Left lung (tissue), 4 donors: ENCODE measurements at regions not wholly inside any gene's neighbourhood (a gene's known extent, or its start where the extent isn't known, plus 50 kb on each side); places are given as distances from the start of the nearest gene placed in this dataset.
A peak's percentile ranks its signal among the peaks of the same experiment; 100 is the strongest.

Experiments used
- ATAC-seq: fragments of 200-7000 bp; cut with Tn5 transposase; one replicate; pipeline ENCODE4 v1.9.1; 2020; ENCODE audit warnings: moderate library complexity
- DNase-seq, 4 donors: peaks; one replicate each; pipeline ENCODE4 v3.0.0-alpha.2; 2013 to 2020
- H3K27ac ChIP-seq, 2 donors: fragments of 200-600 bp; sonication (generic) in 1 of 2; one replicate each; pipeline versions ENCODE4 v1.5.0 to v1.8.0; 2020 to 2021
- H3K27me3 ChIP-seq, 2 donors: fragments of 200-600 bp; sonication (generic) in 1 of 2; one replicate each; pipeline versions ENCODE4 v1.5.0 to v1.8.0; 2020 to 2021
- H3K36me3 ChIP-seq, 2 donors: fragments of 200-600 bp; sonication (generic) in 1 of 2; one replicate each; pipeline versions ENCODE4 v1.5.0 to v1.8.0; 2020 to 2021
- H3K4me1 ChIP-seq, 2 donors: fragments of 200-600 bp; one replicate each; pipeline ENCODE4 v1.8.0; 2021
- H3K4me3 ChIP-seq, 2 donors: fragments of 200-600 bp; sonication (generic) in 1 of 2; one replicate each; pipeline versions ENCODE4 v1.5.0 to v1.8.0; 2020 to 2021; ENCODE audit warnings: mild to moderate bottlenecking in 1 of 2
- H3K9me3 ChIP-seq, 2 donors: fragments of 200-600 bp; sonication (generic) in 1 of 2; one replicate each; pipeline versions ENCODE4 v1.5.0 to v1.8.0; 2020 to 2021
- intact Hi-C, 2 donors: fragments of 100-400 bp; cut with DNase I; formaldehyde crosslinking; loops; one replicate each; pipeline versions ENCODE4 v1.11.2 to v1.14.2; 2022
- TF ChIP-seq, protein P1 (sequence below), 2 donors: fragments of 200-600 bp; sonication (generic) in 1 of 2; IDR thresholded peaks; one replicate each; pipeline versions ENCODE4 v1.5.0 to v1.8.0; 2021; ENCODE audit warnings: antibody characterized with exemption in 2 of 2
- donor health status: DM: no; HTN: yes; CAD: no.
- donor health status: DM: no; HTN: no; CAD: no.

DNA sequence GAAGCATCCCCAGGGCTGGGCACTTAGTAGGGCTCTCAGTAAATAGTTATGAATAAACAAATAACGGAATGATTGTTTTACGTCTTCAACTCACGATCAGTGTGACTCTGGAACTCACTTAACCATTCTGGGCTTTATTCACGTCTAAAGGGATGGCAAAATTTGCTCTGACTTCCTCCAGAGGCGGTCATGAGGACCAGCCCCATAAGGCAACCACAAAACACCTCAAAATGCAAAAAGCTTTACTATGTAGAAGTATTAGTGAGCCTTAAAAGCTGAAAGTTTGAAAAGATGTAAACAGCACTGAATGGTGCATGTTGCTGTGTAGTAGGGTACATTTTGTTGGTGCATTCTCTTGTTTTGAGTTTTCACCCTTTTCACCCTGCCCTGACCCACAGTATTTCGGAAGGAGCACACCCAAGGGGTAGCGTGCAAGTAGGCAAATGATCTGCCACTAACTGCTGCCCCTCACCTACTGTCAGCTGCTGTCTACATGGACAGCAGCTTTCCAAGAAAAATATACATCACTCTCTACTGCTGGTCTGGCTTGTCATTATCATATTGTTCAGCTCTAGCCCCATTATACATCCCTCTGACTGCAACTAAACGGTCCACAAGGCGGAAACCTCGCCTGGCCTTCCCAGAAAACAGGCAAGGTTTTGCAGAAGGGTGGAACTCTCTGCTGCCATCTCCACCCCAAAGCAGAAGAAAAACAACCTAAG is 308.5 kb upstream of the PROK2 start:
- H3K27me3 ChIP-seq = no peaks in the 10 kb centered on the region
- DNase-seq = no peak
- no peaks in the 10 kb centered on the region for H3K4me1 ChIP-seq
- no peak overlapping the region for H3K4me3 ChIP-seq
- intact Hi-C loops = no loop called here
- TF ChIP-seq, protein P1, sequence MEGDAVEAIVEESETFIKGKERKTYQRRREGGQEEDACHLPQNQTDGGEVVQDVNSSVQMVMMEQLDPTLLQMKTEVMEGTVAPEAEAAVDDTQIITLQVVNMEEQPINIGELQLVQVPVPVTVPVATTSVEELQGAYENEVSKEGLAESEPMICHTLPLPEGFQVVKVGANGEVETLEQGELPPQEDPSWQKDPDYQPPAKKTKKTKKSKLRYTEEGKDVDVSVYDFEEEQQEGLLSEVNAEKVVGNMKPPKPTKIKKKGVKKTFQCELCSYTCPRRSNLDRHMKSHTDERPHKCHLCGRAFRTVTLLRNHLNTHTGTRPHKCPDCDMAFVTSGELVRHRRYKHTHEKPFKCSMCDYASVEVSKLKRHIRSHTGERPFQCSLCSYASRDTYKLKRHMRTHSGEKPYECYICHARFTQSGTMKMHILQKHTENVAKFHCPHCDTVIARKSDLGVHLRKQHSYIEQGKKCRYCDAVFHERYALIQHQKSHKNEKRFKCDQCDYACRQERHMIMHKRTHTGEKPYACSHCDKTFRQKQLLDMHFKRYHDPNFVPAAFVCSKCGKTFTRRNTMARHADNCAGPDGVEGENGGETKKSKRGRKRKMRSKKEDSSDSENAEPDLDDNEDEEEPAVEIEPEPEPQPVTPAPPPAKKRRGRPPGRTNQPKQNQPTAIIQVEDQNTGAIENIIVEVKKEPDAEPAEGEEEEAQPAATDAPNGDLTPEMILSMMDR (IDR thresholded peaks at IDR 0.05) = no peak
- no peaks in the 10 kb centered on the region for H3K9me3 ChIP-seq
- H3K36me3 ChIP-seq = no peaks in the 10 kb centered on the region
- H3K27ac ChIP-seq = no peak overlapping the region
- ATAC-seq = no peak

DNA sequence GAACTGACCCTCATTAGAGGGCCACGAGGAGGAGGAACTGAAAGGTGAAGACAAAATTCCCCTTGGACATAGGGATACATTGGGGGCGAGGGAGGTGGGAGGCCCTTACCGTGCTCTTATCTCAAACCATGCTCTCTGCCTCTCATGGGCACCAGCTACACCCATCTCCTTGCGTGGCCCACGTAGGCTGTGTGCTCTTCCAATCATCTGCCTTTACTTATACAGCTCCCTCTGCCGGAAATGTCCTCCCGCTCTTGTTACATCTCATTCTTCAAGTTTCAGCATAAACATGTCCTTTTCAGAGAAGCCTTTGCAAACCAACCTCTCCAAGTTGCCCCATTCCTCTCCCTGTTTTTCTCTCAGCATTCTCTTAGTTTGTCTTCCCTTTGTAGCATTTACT is 307.8 kb upstream of the PROK2 start:
- TF ChIP-seq, protein P1 (IDR thresholded peaks at IDR 0.05) = no peak
- Histone ChIP-seq H3K4me3 (no peak overlapping the region), H3K36me3 (no peaks in the 10 kb centered on the region), H3K4me1 (no peaks in the 10 kb centered on the region), H3K27ac (no peak overlapping the region), H3K27me3 (no peaks in the 10 kb centered on the region), H3K9me3 (no peaks in the 10 kb centered on the region)
- no peak for ATAC-seq
- intact Hi-C loops = no loop called here
- DNase-seq = no peak

DNA sequence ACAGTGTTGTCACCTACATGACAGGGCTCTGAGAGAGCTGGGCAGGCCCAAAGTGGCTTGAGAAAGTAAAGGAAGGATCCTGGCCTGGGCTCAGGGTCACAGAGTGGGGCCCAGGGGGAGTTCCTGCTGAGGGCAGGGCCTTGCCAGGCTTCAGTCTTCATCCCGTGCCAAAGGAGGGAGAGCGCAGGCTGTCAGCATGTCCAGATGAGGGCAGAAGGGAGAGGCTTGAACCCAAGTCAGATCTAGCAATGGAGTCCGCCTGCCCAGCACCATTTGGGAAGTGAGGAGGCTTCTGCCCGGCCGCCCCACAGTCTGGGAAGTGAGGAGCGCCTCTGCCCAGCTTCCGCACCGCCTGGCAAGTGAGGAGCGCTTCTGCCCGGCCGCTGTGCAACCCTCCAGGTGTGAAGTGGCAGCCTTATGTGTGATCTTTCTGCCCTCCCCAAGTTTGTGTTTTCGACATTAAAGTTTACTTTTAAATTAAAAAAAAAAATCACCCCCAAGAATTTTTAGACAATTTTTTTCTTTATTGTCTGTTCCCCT is 303.6 kb upstream of the PROK2 start:
- Histone ChIP-seq H3K4me3 (no peak overlapping the region), H3K27ac (no peak overlapping the region), H3K4me1 (peaks cover 0 to 12% of the 10 kb centered on the region in 2 donors), H3K36me3 (no peaks in the 10 kb centered on the region), H3K27me3 (no peaks in the 10 kb centered on the region), H3K9me3 (no peaks in the 10 kb centered on the region)
- no peak for DNase-seq
- intact Hi-C loops = no loop called here
- TF ChIP-seq, protein P1 (IDR thresholded peaks at IDR 0.05) = no peak
- ATAC-seq = no peak

DNA sequence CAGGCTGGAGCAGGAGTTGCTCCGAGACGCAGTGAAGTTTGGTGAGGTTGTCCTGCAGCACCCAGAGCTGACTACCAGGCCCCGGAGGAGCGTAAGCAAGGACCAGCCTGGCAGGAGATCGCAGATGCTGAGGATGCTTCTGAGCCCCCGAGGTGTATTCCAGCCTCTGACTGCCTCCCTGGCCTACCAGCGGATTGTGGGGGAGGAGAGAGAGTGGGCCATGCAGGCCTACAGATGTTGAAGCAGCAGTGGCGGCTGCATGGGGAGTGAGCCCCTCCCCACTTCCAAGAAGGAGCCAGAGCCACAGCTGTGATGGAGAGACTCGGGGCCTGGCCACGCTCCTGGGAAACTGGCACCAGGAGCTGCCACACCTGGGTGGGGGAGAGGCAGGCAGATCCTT is 302.5 kb upstream of the PROK2 start:
- intact Hi-C loops = no loop called here
- TF ChIP-seq, protein P1 (IDR thresholded peaks at IDR 0.05) = no peak
- Histone ChIP-seq H3K4me3 (no peak overlapping the region), H3K36me3 (no peaks in the 10 kb centered on the region), H3K4me1 (peaks cover 0 to 24% of the 10 kb centered on the region in 2 donors), H3K27me3 (no peaks in the 10 kb centered on the region), H3K27ac (no peak overlapping the region), H3K9me3 (no peaks in the 10 kb centered on the region)
- no peak for ATAC-seq
- DNase-seq = no peak

DNA sequence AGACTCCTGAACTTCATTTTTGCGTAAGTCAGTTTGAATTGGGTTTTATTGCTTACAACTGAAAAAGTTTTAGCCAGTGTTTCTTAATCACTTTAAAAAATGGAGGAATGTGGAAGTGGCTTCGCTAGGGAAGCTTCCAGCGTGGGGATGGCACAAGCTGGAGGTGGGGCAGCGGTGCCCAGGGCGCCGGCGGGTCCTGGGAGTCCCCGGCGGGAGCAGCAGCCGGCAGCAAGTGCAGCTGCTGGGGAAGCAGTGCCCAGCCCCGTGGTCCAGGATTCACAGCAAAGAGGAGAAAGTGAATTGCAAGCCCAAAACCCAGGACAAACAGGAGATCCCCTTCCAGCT is 301.8 kb upstream of the PROK2 start:
- no peak overlapping the region for H3K4me3 ChIP-seq
- H3K27me3 ChIP-seq = no peaks in the 10 kb centered on the region
- DNase-seq (peak in 1 of 4 donors; percentile 84), ATAC-seq (no peak)
- no peaks in the 10 kb centered on the region for H3K36me3 ChIP-seq
- TF ChIP-seq, protein P1 (IDR thresholded peaks at IDR 0.05) = no peak
- no peaks in the 10 kb centered on the region for H3K9me3 ChIP-seq
- H3K27ac ChIP-seq = peak overlapping the region in 1 of 2 donors; percentile 64
- intact Hi-C loops = no loop called here
- H3K4me1 ChIP-seq = peaks cover 6 to 31% of the 10 kb centered on the region in 2 donors
